Ectodermal cell (in vitro differentiated cells): ENCODE measurements at regions not wholly inside any gene's neighbourhood (a gene's known extent, or its start where the extent isn't known, plus 50 kb on each side); places are given as distances from the start of the nearest gene placed in this dataset.

ENCODE experiments used
- H3K27ac ChIP-seq: 2 replicates; pipeline ENCODE4 v1.7.0; 2013; ENCODE audit warnings: mild to moderate bottlenecking, low read depth, low read length; ENCODE audit not compliant: insufficient read depth, poor library complexity, severe bottlenecking
- H3K27me3 ChIP-seq: 2 replicates; pipeline ENCODE4 v1.7.0; 2013; ENCODE audit warnings: mild to moderate bottlenecking, low read length; ENCODE audit not compliant: insufficient read depth, control insufficient read depth, poor library complexity, severe bottlenecking
- H3K36me3 ChIP-seq: one replicate; pipeline ENCODE4 v1.7.0; 2013; ENCODE audit warnings: low read length; ENCODE audit not compliant: control insufficient read depth, insufficient read depth
- H3K4me1 ChIP-seq: one replicate; pipeline ENCODE4 v1.7.0; 2013; ENCODE audit warnings: low read length; ENCODE audit not compliant: control insufficient read depth, insufficient read depth
- H3K4me3 ChIP-seq: 2 replicates; pipeline ENCODE4 v1.7.0; 2013; ENCODE audit warnings: low read depth, low read length, control low read depth; ENCODE audit not compliant: insufficient read depth
- H3K9me3 ChIP-seq: 2 replicates; pipeline ENCODE4 v1.7.0; 2013; ENCODE audit warnings: mild to moderate bottlenecking, low read length, moderate library complexity; ENCODE audit not compliant: control insufficient read depth
- WGBS, 2 experiments: methylation state at CpG; one replicate each; pipeline ENCODE4 v1.1.7; 2013; ENCODE audit warnings: missing lambda C conversion rate in 2 of 2; 5-methylcytosine and 5-hydroxymethylcytosine counted together

GRCh38 chr7:126040114-126041045 is 1110.8 kb upstream of the POT1 start:
- no peaks in the 10 kb centered on the region for H3K27me3 ChIP-seq
- H3K4me3 ChIP-seq = no peak overlapping the region
- H3K9me3 ChIP-seq = no peaks in the 10 kb centered on the region
- 82 to 83% methylated on average over 18 of the region's 18 CpGs for WGBS, 2 experiments
- no peaks in the 10 kb centered on the region for H3K36me3 ChIP-seq
- peaks cover 12% of the 10 kb centered on the region for H3K4me1 ChIP-seq
- no peak overlapping the region for H3K27ac ChIP-seq

DNA sequence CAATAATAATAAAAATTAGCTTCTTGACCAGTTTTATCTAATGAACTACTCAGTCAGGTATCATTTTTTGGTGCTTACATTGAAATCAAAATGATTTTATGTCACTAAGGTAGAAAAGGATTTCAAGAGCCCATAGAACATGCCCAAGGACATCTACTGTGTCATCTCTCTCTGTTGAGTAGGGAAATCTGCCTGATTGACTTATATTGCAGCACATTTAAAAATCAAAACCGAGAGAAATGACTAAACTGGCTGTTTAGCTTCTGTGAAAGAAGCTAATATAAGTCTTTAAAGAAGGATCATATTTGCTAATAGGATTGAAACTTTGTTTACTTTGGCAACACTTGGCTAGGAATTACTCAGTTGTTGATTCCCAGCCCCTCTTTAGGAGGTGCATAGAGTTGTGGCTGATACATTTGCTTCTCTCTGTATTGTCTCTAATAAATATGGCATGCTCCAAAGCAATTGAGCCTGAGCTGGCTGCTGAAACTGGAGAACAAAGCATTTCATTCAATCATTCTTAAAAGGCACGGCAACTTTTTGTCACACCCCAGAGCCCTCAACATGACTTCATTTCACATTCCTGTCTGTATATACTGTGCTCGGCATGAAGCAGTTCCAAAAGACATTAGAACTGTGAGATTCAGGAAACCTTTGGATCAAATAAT is 1096.9 kb upstream of the POT1 start:
- Histone ChIP-seq H3K4me3 (no peak overlapping the region), H3K27ac (peak overlapping the region; percentile 69)

GRCh38 chr7:126022452-126022851 is 1092.8 kb upstream of the POT1 start:
- H3K4me3 ChIP-seq = no peak overlapping the region

More for the DNA sequence above, 1096.9 kb upstream of the POT1 start:
- H3K9me3 ChIP-seq = no peaks in the 10 kb centered on the region
- peaks cover 13% of the 10 kb centered on the region for H3K4me1 ChIP-seq
- WGBS, 2 experiments = 42 to 50% methylated on average over 3 of the region's 3 CpGs
- H3K27me3 ChIP-seq = no peaks in the 10 kb centered on the region
- no peaks in the 10 kb centered on the region for H3K36me3 ChIP-seq

GRCh38 chr7:126016722-126017121 is 1087.1 kb upstream of the POT1 start:
- H3K9me3 ChIP-seq = no peaks in the 10 kb centered on the region
- H3K27me3 ChIP-seq = no peaks in the 10 kb centered on the region
- H3K36me3 ChIP-seq = no peaks in the 10 kb centered on the region
- no peaks in the 10 kb centered on the region for H3K4me1 ChIP-seq
- H3K27ac ChIP-seq = no peak overlapping the region
- 100% methylated on average over 1 of the region's 1 CpG for WGBS, 2 experiments
- no peak overlapping the region for H3K4me3 ChIP-seq

More at GRCh38 chr7:126022452-126022851, 1092.8 kb upstream of the POT1 start:
- Histone ChIP-seq H3K4me1 (peaks cover 13% of the 10 kb centered on the region), H3K27ac (no peak overlapping the region), H3K27me3 (no peaks in the 10 kb centered on the region), H3K36me3 (no peaks in the 10 kb centered on the region), H3K9me3 (no peaks in the 10 kb centered on the region)

DNA sequence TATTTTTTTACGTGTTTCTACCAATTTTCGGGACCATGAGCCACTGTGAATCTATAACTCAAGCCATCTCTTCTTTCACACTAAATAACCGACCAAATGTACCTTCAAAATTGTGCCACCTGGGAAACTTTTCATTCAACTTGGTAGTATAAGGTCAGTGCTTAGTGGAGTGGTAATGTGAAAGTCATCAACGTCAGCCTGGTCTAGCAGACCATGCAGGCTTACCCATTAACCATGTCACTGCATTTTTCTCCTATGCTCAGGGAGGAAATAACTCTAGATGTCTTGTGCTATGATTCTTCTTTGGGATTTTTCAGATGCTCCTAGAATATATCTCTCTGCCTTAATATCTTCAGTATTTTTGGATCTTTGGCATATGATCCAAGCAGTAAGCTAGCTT is 1075.4 kb upstream of the POT1 start:
- no peaks in the 10 kb centered on the region for H3K4me1 ChIP-seq
- no peak overlapping the region for H3K27ac ChIP-seq
- H3K36me3 ChIP-seq = no peaks in the 10 kb centered on the region
- 94 to 95% methylated on average over 3 to 4 of the region's 4 CpGs for WGBS, 2 experiments
- no peaks in the 10 kb centered on the region for H3K27me3 ChIP-seq
- no peaks in the 10 kb centered on the region for H3K9me3 ChIP-seq
- no peak overlapping the region for H3K4me3 ChIP-seq

- WGBS, 2 experiments = 6 to 19% methylated on average over 1 of the region's 1 CpG
- Histone ChIP-seq H3K9me3 (no peaks in the 10 kb centered on the region), H3K4me3 (no peak overlapping the region), H3K27me3 (no peaks in the 10 kb centered on the region), H3K36me3 (no peaks in the 10 kb centered on the region), H3K4me1 (no peaks in the 10 kb centered on the region), H3K27ac (no peak overlapping the region)
Observed at GRCh38 chr7:126001349-126001748, 1071.7 kb upstream of the POT1 start.

DNA sequence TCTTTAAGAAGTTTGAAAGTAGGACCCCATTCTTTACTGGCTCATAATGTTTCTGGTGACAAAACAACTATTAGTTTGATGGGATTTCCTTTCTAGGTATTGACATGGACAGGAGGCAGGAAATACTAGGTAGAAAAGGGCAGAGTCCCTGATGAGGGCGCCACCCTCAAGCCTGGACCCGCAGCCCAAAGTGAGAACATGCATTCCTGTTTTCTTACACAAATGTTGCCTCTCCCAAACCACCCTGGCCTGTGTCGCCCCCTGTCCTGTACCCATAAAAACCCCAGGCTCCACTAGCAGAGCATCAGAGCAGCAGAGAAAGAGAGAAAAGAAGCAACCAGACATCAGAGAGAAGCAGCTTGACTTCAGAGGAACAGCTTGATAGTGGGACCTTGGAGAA is 1055.2 kb upstream of the POT1 start:
- WGBS, 2 experiments = 98 to 100% methylated on average over 3 of the region's 3 CpGs
- H3K4me3 ChIP-seq = no peak overlapping the region

DNA sequence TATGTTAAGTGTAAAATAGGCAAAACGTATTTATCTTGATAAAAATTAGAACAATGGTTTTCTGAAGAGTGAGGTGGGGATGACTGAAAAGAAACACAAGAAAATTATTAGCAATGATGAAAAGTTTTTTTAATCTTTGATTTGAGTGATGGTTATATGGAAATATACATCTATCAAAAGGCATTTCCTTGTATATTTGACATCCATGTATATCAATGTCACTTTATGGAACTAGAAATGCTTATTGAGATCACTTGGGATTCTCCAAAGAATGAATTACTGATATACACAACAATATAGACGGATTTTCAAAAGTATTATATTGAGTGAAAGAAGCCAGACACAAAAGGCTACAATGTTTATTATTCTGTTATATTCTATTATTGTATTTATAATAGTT is 1042.0 kb upstream of the POT1 start:
- no peaks in the 10 kb centered on the region for H3K27me3 ChIP-seq
- no peaks in the 10 kb centered on the region for H3K9me3 ChIP-seq
- no peak overlapping the region for H3K27ac ChIP-seq
- WGBS, 2 experiments = 95 to 100% methylated on average over 1 of the region's 2 CpGs
- H3K4me3 ChIP-seq = no peak overlapping the region
- no peaks in the 10 kb centered on the region for H3K36me3 ChIP-seq
- H3K4me1 ChIP-seq = no peaks in the 10 kb centered on the region

More for the DNA sequence above, 1055.2 kb upstream of the POT1 start:
- Histone ChIP-seq H3K36me3 (no peaks in the 10 kb centered on the region), H3K9me3 (no peaks in the 10 kb centered on the region), H3K4me1 (no peaks in the 10 kb centered on the region), H3K27me3 (no peaks in the 10 kb centered on the region), H3K27ac (no peak overlapping the region)

- no peaks in the 10 kb centered on the region for H3K9me3 ChIP-seq
- no peaks in the 10 kb centered on the region for H3K4me1 ChIP-seq
- H3K4me3 ChIP-seq = no peak overlapping the region
- H3K27me3 ChIP-seq = no peaks in the 10 kb centered on the region
- no peak overlapping the region for H3K27ac ChIP-seq
- WGBS, 2 experiments = 82 to 96% methylated on average over 1 of the region's 1 CpG
- no peaks in the 10 kb centered on the region for H3K36me3 ChIP-seq
Observed at GRCh38 chr7:125966278-125967048, 1036.8 kb upstream of the POT1 start.

- Histone ChIP-seq H3K4me3 (no peak overlapping the region), H3K36me3 (no peaks in the 10 kb centered on the region), H3K27ac (no peak overlapping the region), H3K4me1 (no peaks in the 10 kb centered on the region), H3K27me3 (no peaks in the 10 kb centered on the region), H3K9me3 (no peaks in the 10 kb centered on the region)
- WGBS, 2 experiments = 86 to 100% methylated on average over 1 of the region's 1 CpG
Observed at GRCh38 chr7:125934955-125935354, 1005.3 kb upstream of the POT1 start.
